ENCODE measurements at regions not wholly inside any gene's neighbourhood (a gene's known extent, or its start where the extent isn't known, plus 50 kb on each side); places are given as distances from the start of the nearest gene placed in this dataset.

DNA sequence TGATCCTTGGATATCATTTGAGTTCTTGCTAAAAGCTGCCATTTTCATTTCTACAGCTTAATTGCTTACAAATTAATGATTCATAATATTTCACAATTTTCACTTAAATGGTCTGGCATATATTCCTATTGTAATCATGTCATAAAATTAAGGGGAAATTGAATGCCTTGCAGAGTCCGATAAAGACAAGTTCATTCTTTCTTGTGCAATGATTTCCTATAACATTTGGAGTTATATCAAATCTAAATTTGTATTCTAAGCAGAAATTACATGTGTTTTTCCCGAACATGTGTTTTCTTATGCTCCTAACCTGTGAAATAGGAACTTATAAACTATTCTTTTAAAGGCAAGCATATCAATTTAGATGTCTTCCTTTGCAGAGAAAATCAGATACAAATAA, 118.3 kb upstream of the CYYR1 start:
- Histone ChIP-seq H3K36me3 (ENCODE audit: control insufficient read depth in 2 of 2, insufficient read depth in 1 of 2, low read length in 2 of 2) (no peaks in the 10 kb centered on the region), H3K4me3 (ENCODE audit: low read depth, low read length) (no peak overlapping the region), H3K9me3 (ENCODE audit: control insufficient read depth, insufficient read depth, low read depth, low read length) (no peaks in the 10 kb centered on the region), H3K27ac (ENCODE audit: extremely low read depth, low read depth, low read length) (no peak overlapping the region), H3K4me1 (ENCODE audit: control insufficient read depth, insufficient read depth, low read length) (no peaks in the 10 kb centered on the region)
- ChIA-PET POLR2A (no interaction called here), CTCF (interaction anchor here (0.8 kb wide), 1 partner anchor 24 kb away, joined by 3 read pairs; no protein-coding TSS in a partner anchor)
- TF ChIP-seq GLI4 (tag by site-specific recombination; IDR thresholded peaks at IDR 0.05) (no peak), ZNF621 (tag by site-specific recombination; IDR thresholded peaks at IDR 0.05) (no peak), GLIS1 (tag by site-specific recombination; IDR thresholded peaks at IDR 0.05) (no peak), ZNF202 (tag by site-specific recombination; IDR thresholded peaks at IDR 0.05; ENCODE audit: borderline replicate concordance) (no peak), ZNF585B (tag by site-specific recombination; IDR thresholded peaks at IDR 0.05) (no peak), ZNF416 (tag by site-specific recombination; IDR thresholded peaks at IDR 0.05) (no peak), ZNF16 (tag by site-specific recombination; IDR thresholded peaks at IDR 0.05; ENCODE audit: low read depth) (no peak), ZNF501 (tag by site-specific recombination; IDR thresholded peaks at IDR 0.05) (no peak), YY2 (tag by site-specific recombination; IDR thresholded peaks at IDR 0.05) (no peak), YY1 (tag by site-specific recombination; IDR thresholded peaks at IDR 0.05) (no peak), PRDM1 (tag by site-specific recombination; IDR thresholded peaks at IDR 0.05) (no peak), ZNF561 (tag by site-specific recombination; IDR thresholded peaks at IDR 0.05; ENCODE audit: borderline replicate concordance) (no peak), SALL2 (tag by site-specific recombination; IDR thresholded peaks at IDR 0.05; ENCODE audit: borderline replicate concordance) (no peak), ZNF350 (tag by site-specific recombination; IDR thresholded peaks at IDR 0.05) (no peak)
- TF ChIP-seq, protein P1, sequence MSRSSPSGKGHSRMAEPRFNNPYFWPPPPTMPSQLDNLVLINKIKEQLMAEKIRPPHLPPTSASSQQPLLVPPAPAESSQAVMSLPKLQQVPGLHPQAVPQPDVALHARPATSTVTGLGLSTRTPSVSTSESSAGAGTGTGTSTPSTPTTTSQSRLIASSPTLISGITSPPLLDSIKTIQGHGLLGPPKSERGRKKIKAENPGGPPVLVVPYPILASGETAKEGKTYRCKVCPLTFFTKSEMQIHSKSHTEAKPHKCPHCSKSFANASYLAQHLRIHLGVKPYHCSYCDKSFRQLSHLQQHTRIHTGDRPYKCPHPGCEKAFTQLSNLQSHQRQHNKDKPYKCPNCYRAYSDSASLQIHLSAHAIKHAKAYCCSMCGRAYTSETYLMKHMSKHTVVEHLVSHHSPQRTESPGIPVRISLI (tag by site-specific recombination; IDR thresholded peaks at IDR 0.05): no peak
- TF ChIP-seq, protein P2, sequence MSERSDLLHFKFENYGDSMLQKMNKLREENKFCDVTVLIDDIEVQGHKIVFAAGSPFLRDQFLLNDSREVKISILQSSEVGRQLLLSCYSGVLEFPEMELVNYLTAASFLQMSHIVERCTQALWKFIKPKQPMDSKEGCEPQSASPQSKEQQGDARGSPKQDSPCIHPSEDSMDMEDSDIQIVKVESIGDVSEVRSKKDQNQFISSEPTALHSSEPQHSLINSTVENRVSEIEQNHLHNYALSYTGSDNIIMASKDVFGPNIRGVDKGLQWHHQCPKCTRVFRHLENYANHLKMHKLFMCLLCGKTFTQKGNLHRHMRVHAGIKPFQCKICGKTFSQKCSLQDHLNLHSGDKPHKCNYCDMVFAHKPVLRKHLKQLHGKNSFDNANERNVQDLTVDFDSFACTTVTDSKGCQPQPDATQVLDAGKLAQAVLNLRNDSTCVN (tag by site-specific recombination; optimal IDR thresholded peaks at IDR 0.05): no peak

DNA sequence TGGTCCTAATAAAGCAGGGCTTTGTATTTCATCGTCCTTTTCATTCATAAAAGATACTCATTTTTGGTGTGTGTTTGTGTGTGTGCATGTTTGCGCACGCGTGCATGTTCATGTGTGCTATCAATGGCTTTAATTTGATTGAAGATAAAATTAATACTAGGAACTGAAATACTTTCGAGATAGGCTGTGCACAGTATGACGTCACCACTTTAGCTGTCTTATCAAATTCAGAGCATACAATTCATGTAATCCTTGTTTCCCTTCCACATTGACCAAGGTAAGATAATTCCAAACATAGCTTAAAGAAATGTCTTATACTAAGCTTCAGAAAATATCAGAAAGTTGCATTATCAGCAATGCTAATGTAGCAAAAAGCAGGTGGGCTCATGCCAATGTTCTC, 113.6 kb upstream of the CYYR1 start:
- TF ChIP-seq, protein P3, sequence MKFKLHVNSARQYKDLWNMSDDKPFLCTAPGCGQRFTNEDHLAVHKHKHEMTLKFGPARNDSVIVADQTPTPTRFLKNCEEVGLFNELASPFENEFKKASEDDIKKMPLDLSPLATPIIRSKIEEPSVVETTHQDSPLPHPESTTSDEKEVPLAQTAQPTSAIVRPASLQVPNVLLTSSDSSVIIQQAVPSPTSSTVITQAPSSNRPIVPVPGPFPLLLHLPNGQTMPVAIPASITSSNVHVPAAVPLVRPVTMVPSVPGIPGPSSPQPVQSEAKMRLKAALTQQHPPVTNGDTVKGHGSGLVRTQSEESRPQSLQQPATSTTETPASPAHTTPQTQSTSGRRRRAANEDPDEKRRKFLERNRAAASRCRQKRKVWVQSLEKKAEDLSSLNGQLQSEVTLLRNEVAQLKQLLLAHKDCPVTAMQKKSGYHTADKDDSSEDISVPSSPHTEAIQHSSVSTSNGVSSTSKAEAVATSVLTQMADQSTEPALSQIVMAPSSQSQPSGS (tag by site-specific recombination; IDR thresholded peaks at IDR 0.05; ENCODE audit: low read depth): peak; percentile 87
- TF ChIP-seq, protein P4, sequence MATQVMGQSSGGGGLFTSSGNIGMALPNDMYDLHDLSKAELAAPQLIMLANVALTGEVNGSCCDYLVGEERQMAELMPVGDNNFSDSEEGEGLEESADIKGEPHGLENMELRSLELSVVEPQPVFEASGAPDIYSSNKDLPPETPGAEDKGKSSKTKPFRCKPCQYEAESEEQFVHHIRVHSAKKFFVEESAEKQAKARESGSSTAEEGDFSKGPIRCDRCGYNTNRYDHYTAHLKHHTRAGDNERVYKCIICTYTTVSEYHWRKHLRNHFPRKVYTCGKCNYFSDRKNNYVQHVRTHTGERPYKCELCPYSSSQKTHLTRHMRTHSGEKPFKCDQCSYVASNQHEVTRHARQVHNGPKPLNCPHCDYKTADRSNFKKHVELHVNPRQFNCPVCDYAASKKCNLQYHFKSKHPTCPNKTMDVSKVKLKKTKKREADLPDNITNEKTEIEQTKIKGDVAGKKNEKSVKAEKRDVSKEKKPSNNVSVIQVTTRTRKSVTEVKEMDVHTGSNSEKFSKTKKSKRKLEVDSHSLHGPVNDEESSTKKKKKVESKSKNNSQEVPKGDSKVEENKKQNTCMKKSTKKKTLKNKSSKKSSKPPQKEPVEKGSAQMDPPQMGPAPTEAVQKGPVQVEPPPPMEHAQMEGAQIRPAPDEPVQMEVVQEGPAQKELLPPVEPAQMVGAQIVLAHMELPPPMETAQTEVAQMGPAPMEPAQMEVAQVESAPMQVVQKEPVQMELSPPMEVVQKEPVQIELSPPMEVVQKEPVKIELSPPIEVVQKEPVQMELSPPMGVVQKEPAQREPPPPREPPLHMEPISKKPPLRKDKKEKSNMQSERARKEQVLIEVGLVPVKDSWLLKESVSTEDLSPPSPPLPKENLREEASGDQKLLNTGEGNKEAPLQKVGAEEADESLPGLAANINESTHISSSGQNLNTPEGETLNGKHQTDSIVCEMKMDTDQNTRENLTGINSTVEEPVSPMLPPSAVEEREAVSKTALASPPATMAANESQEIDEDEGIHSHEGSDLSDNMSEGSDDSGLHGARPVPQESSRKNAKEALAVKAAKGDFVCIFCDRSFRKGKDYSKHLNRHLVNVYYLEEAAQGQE (tag by site-specific recombination; IDR thresholded peaks at IDR 0.05): no peak
- POLR2A ChIA-PET: no interaction called here
- H3K9me3 ChIP-seq (ENCODE audit: control insufficient read depth, insufficient read depth, low read depth, low read length): no peaks in the 10 kb centered on the region
- no peaks in the 10 kb centered on the region for H3K4me1 ChIP-seq (ENCODE audit: control insufficient read depth, insufficient read depth, low read length)
- CTCF ChIA-PET: interaction anchor here (0.6 to 1.3 kb wide), 4 partner anchors 12 to 951 kb away, joined by 3 to 5 read pairs (median 4); no protein-coding TSS in a partner anchor
- H3K4me3 ChIP-seq (ENCODE audit: low read depth, low read length): no peak overlapping the region
- H3K36me3 ChIP-seq (ENCODE audit: control insufficient read depth in 2 of 2, insufficient read depth in 1 of 2, low read length in 2 of 2): no peaks in the 10 kb centered on the region
- H3K27ac ChIP-seq (ENCODE audit: extremely low read depth, low read depth, low read length): no peak overlapping the region
